OCI-LY3 (cell line): ENCODE measurements at regions not wholly inside any gene's neighbourhood (a gene's known extent, or its start where the extent isn't known, plus 50 kb on each side); places are given as distances from the start of the nearest gene placed in this dataset.

Source experiments
- H2AFZ ChIP-seq: fragments of 200-600, 300-600 bp; shearing (Covaris generic); 2 replicates; pipeline ENCODE4 v1.6.0; 2014; ENCODE audit warnings: antibody characterized with exemption, low read depth, low read length
- H3K27ac ChIP-seq: fragments of 200-600, 300-600 bp; sonication (generic); 2 replicates; pipeline ENCODE4 v1.5.1; 2014; ENCODE audit warnings: mild to moderate bottlenecking, low read length, moderate library complexity, mixed read lengths
- H3K27me3 ChIP-seq: fragments of 200-600, 300-600 bp; sonication (generic); 2 replicates; pipeline ENCODE4 v1.6.1; 2014; ENCODE audit warnings: low read depth, low read length, mixed read lengths
- H3K36me3 ChIP-seq: fragments of 200-600, 300-600 bp; sonication (generic); replicated peaks from 2 replicates; pipeline ENCODE3; 2014; ENCODE audit warnings: low read depth, low read length, mixed read lengths
- H3K4me1 ChIP-seq: fragments of 300-600, 200-600 bp; sonication (generic); 2 replicates; pipeline ENCODE4 v1.6.1; 2014; ENCODE audit warnings: low read length, mixed read lengths
- H3K4me2 ChIP-seq: fragments of 200-600, 300-600 bp; sonication (generic); 2 replicates; pipeline ENCODE4 v1.6.1; 2014; ENCODE audit warnings: low read length, mixed read lengths
- H3K4me3 ChIP-seq: fragments of 300-600, 200-600 bp; sonication (generic); 2 replicates; pipeline ENCODE4 v1.5.1; 2014; ENCODE audit warnings: antibody characterized with exemption, mild to moderate bottlenecking, low read length, moderate library complexity
- H3K79me2 ChIP-seq: fragments of 300-600, 200-600 bp; shearing (Covaris generic); 2 replicates; pipeline ENCODE4 v1.6.1; 2014; ENCODE audit warnings: mild to moderate bottlenecking, low read length, mixed read lengths
- H3K9ac ChIP-seq: fragments of 300-600, 200-600 bp; shearing (Covaris generic); 2 replicates; pipeline ENCODE4 v1.6.0; 2014; ENCODE audit warnings: mild to moderate bottlenecking, low read length, moderate library complexity
- H3K9me3 ChIP-seq: fragments of 200-600, 300-600 bp; shearing (Covaris generic); 2 replicates; pipeline ENCODE4 v1.6.1; 2014; ENCODE audit warnings: low read length, mixed read lengths; ENCODE audit not compliant: insufficient read depth
- H4K20me1 ChIP-seq: fragments of 200-600, 300-600 bp; sonication (generic); 2 replicates; pipeline ENCODE4 v1.6.1; 2016; ENCODE audit warnings: low read length, mixed read lengths; ENCODE audit not compliant: insufficient read depth
- EZH2phosphoT487 ChIP-seq: fragments of 200-600 bp; shearing (Covaris generic); IDR thresholded peaks from 2 replicates; pipeline ENCODE4 v1.6.1; 2018; ENCODE audit warnings: antibody characterized with exemption, mixed run types, low read depth
- TF ChIP-seq, protein P1 (sequence below): fragments of 200-600, 300-600 bp; sonication (generic); IDR thresholded peaks from 2 replicates; pipeline ENCODE4 v1.5.1; 2014; ENCODE audit warnings: antibody characterized with exemption, low read length, low read depth

DNA sequence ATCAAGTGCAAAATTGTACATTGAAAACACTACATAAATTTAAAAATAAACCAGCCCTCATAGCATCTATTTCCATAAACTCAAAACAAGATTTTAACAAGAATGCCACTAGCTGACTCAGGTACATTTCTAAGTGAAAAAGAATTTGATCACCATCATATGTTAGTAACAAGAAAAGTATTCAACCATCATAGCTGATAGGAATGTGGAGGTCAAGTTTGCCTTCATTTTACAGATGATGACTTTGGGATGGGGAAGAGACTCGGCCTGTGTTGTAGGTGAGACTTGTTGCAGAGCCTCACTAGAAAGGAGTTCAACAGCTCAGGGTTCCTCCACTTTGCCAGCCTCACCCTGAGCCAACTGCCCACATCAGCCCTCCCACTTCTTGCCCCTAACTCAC is 318.8 kb upstream of the FAM78B start:
- Histone ChIP-seq H3K4me1 (peaks cover 13% of the 10 kb centered on the region), H3K79me2 (no peaks in the 10 kb centered on the region), H3K4me3 (no peak overlapping the region), H3K9ac (no peak overlapping the region), H3K9me3 (no peaks in the 10 kb centered on the region), H3K36me3 (no peaks in the 10 kb centered on the region), H2AFZ (no peak overlapping the region), H3K27me3 (no peaks in the 10 kb centered on the region), H3K4me2 (no peak overlapping the region), H4K20me1 (no peaks in the 10 kb centered on the region), H3K27ac (no peak overlapping the region)
- TF ChIP-seq, protein P1, sequence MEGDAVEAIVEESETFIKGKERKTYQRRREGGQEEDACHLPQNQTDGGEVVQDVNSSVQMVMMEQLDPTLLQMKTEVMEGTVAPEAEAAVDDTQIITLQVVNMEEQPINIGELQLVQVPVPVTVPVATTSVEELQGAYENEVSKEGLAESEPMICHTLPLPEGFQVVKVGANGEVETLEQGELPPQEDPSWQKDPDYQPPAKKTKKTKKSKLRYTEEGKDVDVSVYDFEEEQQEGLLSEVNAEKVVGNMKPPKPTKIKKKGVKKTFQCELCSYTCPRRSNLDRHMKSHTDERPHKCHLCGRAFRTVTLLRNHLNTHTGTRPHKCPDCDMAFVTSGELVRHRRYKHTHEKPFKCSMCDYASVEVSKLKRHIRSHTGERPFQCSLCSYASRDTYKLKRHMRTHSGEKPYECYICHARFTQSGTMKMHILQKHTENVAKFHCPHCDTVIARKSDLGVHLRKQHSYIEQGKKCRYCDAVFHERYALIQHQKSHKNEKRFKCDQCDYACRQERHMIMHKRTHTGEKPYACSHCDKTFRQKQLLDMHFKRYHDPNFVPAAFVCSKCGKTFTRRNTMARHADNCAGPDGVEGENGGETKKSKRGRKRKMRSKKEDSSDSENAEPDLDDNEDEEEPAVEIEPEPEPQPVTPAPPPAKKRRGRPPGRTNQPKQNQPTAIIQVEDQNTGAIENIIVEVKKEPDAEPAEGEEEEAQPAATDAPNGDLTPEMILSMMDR: no peak
- no peak for TF ChIP-seq EZH2phosphoT487

DNA sequence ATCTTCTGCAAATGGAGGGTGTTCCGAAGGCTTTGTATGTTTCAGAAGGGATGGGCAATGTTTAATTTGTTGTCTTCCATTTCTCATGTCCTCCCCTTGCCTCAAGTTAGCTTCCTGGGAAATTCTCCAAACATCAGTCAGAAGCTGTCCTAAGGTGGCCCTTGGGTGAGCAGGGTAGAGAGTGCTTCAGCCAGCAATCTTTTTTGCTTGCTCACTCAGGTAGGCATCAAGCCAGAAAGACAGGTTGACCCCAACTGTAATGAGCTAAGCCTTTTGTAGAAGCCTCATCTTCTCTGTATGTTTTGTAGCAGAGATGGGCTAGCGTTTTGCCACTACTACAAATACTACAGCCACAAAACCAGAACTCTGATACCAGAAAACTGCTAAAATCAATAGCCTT is 321.5 kb upstream of the FAM78B start:
- Histone ChIP-seq H3K4me3 (no peak overlapping the region), H4K20me1 (no peaks in the 10 kb centered on the region), H3K27me3 (no peaks in the 10 kb centered on the region), H3K4me1 (peaks cover 15% of the 10 kb centered on the region), H3K27ac (no peak overlapping the region), H3K79me2 (no peaks in the 10 kb centered on the region), H3K4me2 (no peak overlapping the region), H3K9ac (no peak overlapping the region), H2AFZ (no peak overlapping the region), H3K9me3 (no peaks in the 10 kb centered on the region), H3K36me3 (no peaks in the 10 kb centered on the region)
- TF ChIP-seq, protein P1: no peak
- TF ChIP-seq EZH2phosphoT487: no peak

DNA sequence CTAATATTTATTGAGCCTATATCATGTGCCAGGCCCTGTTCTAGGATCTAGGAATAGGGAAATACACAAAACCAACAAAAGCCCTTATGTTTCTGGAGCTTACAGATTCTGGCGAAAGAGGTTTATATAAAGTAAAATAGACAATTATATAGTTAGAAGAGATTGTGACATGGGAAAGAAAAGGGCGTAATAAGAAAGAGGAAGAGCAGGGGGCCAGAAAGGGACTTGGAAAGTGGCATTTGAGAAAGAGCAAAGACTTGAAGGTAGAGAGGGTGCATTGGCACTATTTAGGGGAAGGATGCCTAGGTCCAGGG is 322.5 kb upstream of the FAM78B start:
- H2AFZ ChIP-seq: peak overlapping the region; percentile 93
- peak overlapping the region; percentile 89 for H3K4me2 ChIP-seq
- peak overlapping the region; percentile 95 for H3K9ac ChIP-seq
- peak overlapping the region; percentile 83 for H3K27ac ChIP-seq
- H3K4me3 ChIP-seq: peak overlapping the region; percentile 83
- TF ChIP-seq, protein P1: no peak
- TF ChIP-seq EZH2phosphoT487: no peak
- H3K27me3 ChIP-seq: no peaks in the 10 kb centered on the region
- peaks cover 15% of the 10 kb centered on the region for H3K4me1 ChIP-seq
- no peaks in the 10 kb centered on the region for H3K36me3 ChIP-seq
- H3K9me3 ChIP-seq: no peaks in the 10 kb centered on the region
- H3K79me2 ChIP-seq: no peaks in the 10 kb centered on the region
- H4K20me1 ChIP-seq: no peaks in the 10 kb centered on the region

DNA sequence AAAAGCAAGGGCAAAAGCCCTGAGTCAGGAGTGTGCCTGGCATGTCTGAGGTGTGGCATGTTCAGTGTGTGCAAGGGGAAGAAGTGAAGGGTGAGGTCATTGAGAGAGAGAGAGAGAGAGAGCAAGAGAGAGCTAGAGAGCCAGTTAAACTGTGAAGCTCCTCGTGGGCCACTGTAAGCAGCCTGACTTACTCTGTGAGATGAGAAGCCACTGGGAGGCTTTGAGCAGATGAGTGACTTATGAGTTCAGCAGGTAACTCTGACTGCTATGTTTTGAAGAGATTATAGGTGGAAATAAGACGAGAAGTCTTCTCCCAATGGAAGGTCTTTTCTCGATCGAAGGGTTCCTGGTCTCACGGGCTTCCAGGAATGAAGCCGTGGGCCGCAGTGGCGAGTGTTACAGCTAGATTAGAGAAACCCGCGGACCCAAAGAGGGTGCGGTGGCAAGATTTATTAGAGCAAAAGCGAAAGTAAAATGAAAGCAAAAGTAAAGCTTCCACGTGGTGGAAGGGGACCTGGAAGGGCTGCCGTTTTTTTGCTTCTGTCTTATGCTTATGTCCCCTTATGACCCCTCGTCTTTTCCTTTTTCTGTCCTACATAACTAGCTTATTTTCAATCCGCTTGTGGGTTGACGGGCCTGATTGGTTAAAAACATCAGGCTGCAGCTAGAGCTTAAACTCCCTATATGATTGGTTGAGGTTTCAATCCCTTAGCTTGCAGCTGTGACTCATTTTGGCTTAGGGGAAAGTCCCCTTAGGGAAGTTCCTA is 323.1 kb upstream of the FAM78B start:
- TF ChIP-seq EZH2phosphoT487: no peak
- TF ChIP-seq, protein P1: no peak
- Histone ChIP-seq H3K27ac (peak overlapping the region; percentile 83), H3K4me3 (peak overlapping the region; percentile 83), H3K4me1 (peaks cover 15% of the 10 kb centered on the region), H3K79me2 (no peaks in the 10 kb centered on the region), H2AFZ (peak overlapping the region; percentile 93), H3K9ac (peak overlapping the region; percentile 95), H3K27me3 (no peaks in the 10 kb centered on the region), H4K20me1 (no peaks in the 10 kb centered on the region), H3K9me3 (no peaks in the 10 kb centered on the region), H3K36me3 (no peaks in the 10 kb centered on the region), H3K4me2 (peak overlapping the region; percentile 89)
